ENCODE measurements at regions not wholly inside any gene's neighbourhood (a gene's known extent, or its start where the extent isn't known, plus 50 kb on each side); places are given as distances from the start of the nearest gene placed in this dataset.

- POLR2A ChIA-PET = no interaction called here
- no peak for DNase-seq
- no peak for ATAC-seq (ENCODE audit: poor library complexity)
- Mint-ChIP-seq H3K27ac (no peak overlapping the region), H3K4me3 (no peak overlapping the region), H3K36me3 (ENCODE audit: low read depth) (no peaks in the 10 kb centered on the region), H3K27me3 (peaks cover 11% of the 10 kb centered on the region), H3K9me3 (no peaks in the 10 kb centered on the region), H3K4me1 (ENCODE audit: low read depth) (no peaks in the 10 kb centered on the region)
- no peaks in the 10 kb centered on the region for H3K4me1 ChIP-seq (ENCODE audit: insufficient read depth, low read length)
- CTCF ChIA-PET = no interaction called here
- peaks cover 0 to 2% of the 10 kb centered on the region in 2 experiments for H3K27me3 ChIP-seq (ENCODE audit: control insufficient read depth in 1 of 2, insufficient read depth in 2 of 2, low read length in 2 of 2)
- TF ChIP-seq CTCF (IDR thresholded peaks at IDR 0.05) = no peak
- no peak overlapping the region for H3K4me3 ChIP-seq (ENCODE audit: low read length)
- intact Hi-C loops (cut with DNase I, micrococcal nuclease) = no loop called here
- no peaks in the 10 kb centered on the region for H3K36me3 ChIP-seq (ENCODE audit: insufficient read depth, low read length)
- H3K27ac ChIP-seq (ENCODE audit: low read depth in 1 of 2, low read length in 2 of 2) = no peak overlapping the region
- peaks cover 0 to 14% of the 10 kb centered on the region in 2 experiments for H3K9me3 ChIP-seq (ENCODE audit: control insufficient read depth in 1 of 2, insufficient read depth in 1 of 2, low read length in 2 of 2)
Measured at GRCh38 chr2:501130-501529, 176.1 kb downstream of the TMEM18 start.

GRCh38 chr2:499726-500125, 177.5 kb downstream of the TMEM18 start:
- CTCF ChIA-PET = no interaction called here
- no peaks in the 10 kb centered on the region for H3K4me1 ChIP-seq (ENCODE audit: insufficient read depth, low read length)
- DNase-seq (no peak), ATAC-seq (ENCODE audit: poor library complexity) (no peak)
- no peak overlapping the region for H3K27ac ChIP-seq (ENCODE audit: low read depth in 1 of 2, low read length in 2 of 2)
- Mint-ChIP-seq H3K36me3 (ENCODE audit: low read depth) (no peaks in the 10 kb centered on the region), H3K4me1 (ENCODE audit: low read depth) (no peaks in the 10 kb centered on the region), H3K4me3 (no peak overlapping the region), H3K27me3 (peaks cover 11% of the 10 kb centered on the region), H3K27ac (no peak overlapping the region), H3K9me3 (no peaks in the 10 kb centered on the region)
- POLR2A ChIA-PET = no interaction called here
- peaks cover 0 to 20% of the 10 kb centered on the region in 2 experiments for H3K9me3 ChIP-seq (ENCODE audit: control insufficient read depth in 1 of 2, insufficient read depth in 1 of 2, low read length in 2 of 2)
- H3K27me3 ChIP-seq (ENCODE audit: control insufficient read depth in 1 of 2, insufficient read depth in 2 of 2, low read length in 2 of 2) = peaks cover 0 to 2% of the 10 kb centered on the region in 2 experiments
- no peak for TF ChIP-seq CTCF (IDR thresholded peaks at IDR 0.05)
- H3K4me3 ChIP-seq (ENCODE audit: low read length) = no peak overlapping the region
- intact Hi-C loops (cut with DNase I, micrococcal nuclease) = no loop called here
- no peaks in the 10 kb centered on the region for H3K36me3 ChIP-seq (ENCODE audit: insufficient read depth, low read length)

GRCh38 chr2:498493-499178, 178.6 kb downstream of the TMEM18 start:
- intact Hi-C loops (cut with DNase I, micrococcal nuclease) = no loop called here
- H3K27me3 ChIP-seq (ENCODE audit: control insufficient read depth in 1 of 2, insufficient read depth in 2 of 2, low read length in 2 of 2) = peaks cover 0 to 2% of the 10 kb centered on the region in 2 experiments
- no peak overlapping the region for H3K4me3 ChIP-seq (ENCODE audit: low read length)
- no peaks in the 10 kb centered on the region for H3K4me1 Mint-ChIP-seq (ENCODE audit: low read depth)
- H3K27ac ChIP-seq (ENCODE audit: low read depth in 1 of 2, low read length in 2 of 2) = no peak overlapping the region
- no peaks in the 10 kb centered on the region for H3K4me1 ChIP-seq (ENCODE audit: insufficient read depth, low read length)
- H3K27me3 Mint-ChIP-seq = peaks cover 11% of the 10 kb centered on the region
- ChIA-PET POLR2A (no interaction called here), CTCF (no interaction called here)
- no peaks in the 10 kb centered on the region for H3K9me3 Mint-ChIP-seq
- no peak overlapping the region for H3K4me3 Mint-ChIP-seq
- DNase-seq (no peak), ATAC-seq (ENCODE audit: poor library complexity) (no peak)
- H3K36me3 Mint-ChIP-seq (ENCODE audit: low read depth) = no peaks in the 10 kb centered on the region
- H3K36me3 ChIP-seq (ENCODE audit: insufficient read depth, low read length) = no peaks in the 10 kb centered on the region
- no peak overlapping the region for H3K27ac Mint-ChIP-seq
- TF ChIP-seq CTCF (IDR thresholded peaks at IDR 0.05) = no peak
- H3K9me3 ChIP-seq (ENCODE audit: control insufficient read depth in 1 of 2, insufficient read depth in 1 of 2, low read length in 2 of 2) = peaks cover 0 to 20% of the 10 kb centered on the region in 2 experiments

Data from CD4-positive, alpha-beta T cell (primary cell).